ENCODE measurements at regions not wholly inside any gene's neighbourhood (a gene's known extent, or its start where the extent isn't known, plus 50 kb on each side); places are given as distances from the start of the nearest gene placed in this dataset.
"Not testable (repeated sequence)": the region's sequence is repeated elsewhere in the genome, so short reads cannot be mapped to it uniquely, and the experiment has no call there.

GRCh38 chr1:232143315-232143886, 486.5 kb downstream of the SIPA1L2 start:
- no peak overlapping the region for H2AFZ ChIP-seq (ENCODE audit: low read length)
- DNase-seq: no peak
- H3K27ac ChIP-seq (ENCODE audit: low read length): no peak overlapping the region
- H3K4me1 ChIP-seq (ENCODE audit: low read length): no peaks in the 10 kb centered on the region
- TF ChIP-seq EZH2phosphoT487 (IDR thresholded peaks at IDR 0.05; ENCODE audit: low read length): no peak
- H4K20me1 ChIP-seq (ENCODE audit: insufficient read depth, low read length): no peaks in the 10 kb centered on the region
- H3K4me3 ChIP-seq (ENCODE audit: low read length): no peak overlapping the region
- H3F3A ChIP-seq (ENCODE audit: insufficient read depth, low read length): no peaks in the 10 kb centered on the region
- no peaks in the 10 kb centered on the region for H3K9me3 ChIP-seq (replicated peaks; ENCODE audit: insufficient read depth, low read length)
- H3K4me2 ChIP-seq (ENCODE audit: low read depth, low read length): no peak overlapping the region
- no peaks in the 10 kb centered on the region for H3K9me2 ChIP-seq (replicated peaks; ENCODE audit: insufficient read depth, low read length)
- no peaks in the 10 kb centered on the region for H3K27me3 ChIP-seq (replicated peaks; ENCODE audit: insufficient read depth, low read length)
- no peak overlapping the region for H3K9ac ChIP-seq (ENCODE audit: low read length)
- no peaks in the 10 kb centered on the region for H3K36me3 ChIP-seq (replicated peaks; ENCODE audit: insufficient read depth, low read length)
- no peaks in the 10 kb centered on the region for H3K79me2 ChIP-seq (ENCODE audit: low read length)

GRCh38 chr1:232142403-232143314, 487.3 kb downstream of the SIPA1L2 start:
- H3K9ac ChIP-seq (ENCODE audit: low read length): no peak overlapping the region
- H3K9me2 ChIP-seq (replicated peaks; ENCODE audit: insufficient read depth, low read length): no peaks in the 10 kb centered on the region
- H4K20me1 ChIP-seq (ENCODE audit: insufficient read depth, low read length): no peaks in the 10 kb centered on the region
- H3F3A ChIP-seq (ENCODE audit: insufficient read depth, low read length): no peaks in the 10 kb centered on the region
- TF ChIP-seq EZH2phosphoT487 (IDR thresholded peaks at IDR 0.05; ENCODE audit: low read length) (no peak), EZH2 (optimal IDR thresholded peaks at IDR 0.05; ENCODE audit: low read depth, low read length) (no peak)
- TF ChIP-seq, protein P1, sequence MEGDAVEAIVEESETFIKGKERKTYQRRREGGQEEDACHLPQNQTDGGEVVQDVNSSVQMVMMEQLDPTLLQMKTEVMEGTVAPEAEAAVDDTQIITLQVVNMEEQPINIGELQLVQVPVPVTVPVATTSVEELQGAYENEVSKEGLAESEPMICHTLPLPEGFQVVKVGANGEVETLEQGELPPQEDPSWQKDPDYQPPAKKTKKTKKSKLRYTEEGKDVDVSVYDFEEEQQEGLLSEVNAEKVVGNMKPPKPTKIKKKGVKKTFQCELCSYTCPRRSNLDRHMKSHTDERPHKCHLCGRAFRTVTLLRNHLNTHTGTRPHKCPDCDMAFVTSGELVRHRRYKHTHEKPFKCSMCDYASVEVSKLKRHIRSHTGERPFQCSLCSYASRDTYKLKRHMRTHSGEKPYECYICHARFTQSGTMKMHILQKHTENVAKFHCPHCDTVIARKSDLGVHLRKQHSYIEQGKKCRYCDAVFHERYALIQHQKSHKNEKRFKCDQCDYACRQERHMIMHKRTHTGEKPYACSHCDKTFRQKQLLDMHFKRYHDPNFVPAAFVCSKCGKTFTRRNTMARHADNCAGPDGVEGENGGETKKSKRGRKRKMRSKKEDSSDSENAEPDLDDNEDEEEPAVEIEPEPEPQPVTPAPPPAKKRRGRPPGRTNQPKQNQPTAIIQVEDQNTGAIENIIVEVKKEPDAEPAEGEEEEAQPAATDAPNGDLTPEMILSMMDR (IDR thresholded peaks at IDR 0.05; ENCODE audit: low read length): no peak
- no peak overlapping the region for H2AFZ ChIP-seq (ENCODE audit: low read length)
- H3K4me2 ChIP-seq (ENCODE audit: low read depth, low read length): no peak overlapping the region
- no peaks in the 10 kb centered on the region for H3K36me3 ChIP-seq (replicated peaks; ENCODE audit: insufficient read depth, low read length)
- no peak for DNase-seq
- no peaks in the 10 kb centered on the region for H3K9me3 ChIP-seq (replicated peaks; ENCODE audit: insufficient read depth, low read length)
- no peak overlapping the region for H3K4me3 ChIP-seq (ENCODE audit: low read length)
- H3K27ac ChIP-seq (ENCODE audit: low read length): no peak overlapping the region
- H3K27me3 ChIP-seq (replicated peaks; ENCODE audit: insufficient read depth, low read length): no peaks in the 10 kb centered on the region
- H3K4me1 ChIP-seq (ENCODE audit: low read length): no peaks in the 10 kb centered on the region
- no peaks in the 10 kb centered on the region for H3K79me2 ChIP-seq (ENCODE audit: low read length)

DNA sequence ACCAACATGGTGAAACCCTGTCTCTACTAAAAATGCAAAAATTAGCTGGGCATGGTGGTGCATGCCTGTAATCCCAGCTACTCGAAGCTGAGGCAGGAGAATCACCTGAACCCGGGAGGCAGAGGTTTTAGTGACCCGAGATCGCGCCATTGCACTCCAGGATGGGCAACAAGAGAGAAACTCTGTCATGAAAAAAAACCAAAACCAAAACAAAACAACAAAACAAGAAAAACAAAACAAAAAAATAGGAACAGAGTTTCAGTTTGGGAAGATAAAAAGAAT, 488.8 kb downstream of the SIPA1L2 start:
- not testable (repeated sequence) for DNase-seq; H3K4me2 ChIP-seq (ENCODE audit: low read depth, low read length); H2AFZ ChIP-seq (ENCODE audit: low read length); H3K9me3 ChIP-seq (replicated peaks; ENCODE audit: insufficient read depth, low read length); H3K4me1 ChIP-seq (ENCODE audit: low read length); H3K27me3 ChIP-seq (replicated peaks; ENCODE audit: insufficient read depth, low read length); H3K36me3 ChIP-seq (replicated peaks; ENCODE audit: insufficient read depth, low read length); H3F3A ChIP-seq (ENCODE audit: insufficient read depth, low read length); H4K20me1 ChIP-seq (ENCODE audit: insufficient read depth, low read length); H3K9ac ChIP-seq (ENCODE audit: low read length); H3K79me2 ChIP-seq (ENCODE audit: low read length); H3K9me2 ChIP-seq (replicated peaks; ENCODE audit: insufficient read depth, low read length); H3K4me3 ChIP-seq (ENCODE audit: low read length); H3K27ac ChIP-seq (ENCODE audit: low read length)

- Histone ChIP-seq H3K4me1 (ENCODE audit: low read length) (no peaks in the 10 kb centered on the region), H3K79me2 (ENCODE audit: low read length) (no peaks in the 10 kb centered on the region), H3F3A (ENCODE audit: insufficient read depth, low read length) (no peaks in the 10 kb centered on the region), H3K9ac (ENCODE audit: low read length) (no peak overlapping the region), H3K27ac (ENCODE audit: low read length) (no peak overlapping the region), H3K4me2 (ENCODE audit: low read depth, low read length) (no peak overlapping the region), H4K20me1 (ENCODE audit: insufficient read depth, low read length) (no peaks in the 10 kb centered on the region), H3K4me3 (ENCODE audit: low read length) (no peak overlapping the region), H3K9me2 (replicated peaks; ENCODE audit: insufficient read depth, low read length) (no peaks in the 10 kb centered on the region), H3K9me3 (replicated peaks; ENCODE audit: insufficient read depth, low read length) (no peaks in the 10 kb centered on the region), H3K36me3 (replicated peaks; ENCODE audit: insufficient read depth, low read length) (no peaks in the 10 kb centered on the region), H2AFZ (ENCODE audit: low read length) (no peak overlapping the region), H3K27me3 (replicated peaks; ENCODE audit: insufficient read depth, low read length) (no peaks in the 10 kb centered on the region)
- TF ChIP-seq EZH2 (optimal IDR thresholded peaks at IDR 0.05; ENCODE audit: low read depth, low read length): no peak
- TF ChIP-seq, protein P1 (IDR thresholded peaks at IDR 0.05; ENCODE audit: low read length): no peak
- TF ChIP-seq EZH2phosphoT487 (IDR thresholded peaks at IDR 0.05; ENCODE audit: low read length): no peak
- DNase-seq: no peak
Measured at GRCh38 chr1:232140419-232141166, 489.3 kb downstream of the SIPA1L2 start.
